Naive thymus-derived CD4-positive, alpha-beta T cell (primary cell): ENCODE measurements at regions not wholly inside any gene's neighbourhood (a gene's known extent, or its start where the extent isn't known, plus 50 kb on each side); places are given as distances from the start of the nearest gene placed in this dataset.

Source experiments
- ATAC-seq: fragments of 150-1000 bp; cut with Tn5 transposase; 2 replicates; pipeline ENCODE4 v1.10.0; 2021; ENCODE audit warnings: mild to moderate bottlenecking, moderate library complexity
- CTCF ChIA-PET: fragments of 350-600 bp; sonication (Branson Sonifier 250); formaldehyde crosslinking; loops from one replicate; lab custom pipeline; 2021; ENCODE audit warnings: antibody characterized with exemption; lab: Charles Lee
- POLR2A ChIA-PET: fragments of 350-600 bp; sonication (Branson Sonifier 250); formaldehyde crosslinking; loops from one replicate; lab custom pipeline; 2021; ENCODE audit warnings: antibody characterized with exemption, inconsistent platforms; lab: Charles Lee
- DNase-seq, 9 donors: peaks; one replicate each; pipeline versions ENCODE4 v3.0.0 to v3.0.0-alpha.2; 2020 to 2022; ENCODE audit warnings: mixed read lengths in 1 of 9
- H3K27ac ChIP-seq: one replicate; pipeline ENCODE4 v1.7.0; 2013; ENCODE audit warnings: mild to moderate bottlenecking, low read depth, low read length, moderate library complexity
- H3K27me3 ChIP-seq, 2 donors: one replicate each; pipeline ENCODE4 v1.7.0; 2013; ENCODE audit warnings: low read length in 2 of 2, mild to moderate bottlenecking in 2 of 2, moderate library complexity in 2 of 2; ENCODE audit not compliant: control insufficient read depth in 2 of 2, insufficient read depth in 2 of 2
- H3K36me3 ChIP-seq, 3 experiments: 1 replicate in 2 of 3; 2 replicates in 1 of 3; pipeline ENCODE4 v1.7.0; 2013; ENCODE audit warnings: low read length in 3 of 3, mild to moderate bottlenecking in 3 of 3, moderate library complexity in 1 of 3; ENCODE audit not compliant: insufficient read depth in 3 of 3, control insufficient read depth in 2 of 3
- H3K4me1 ChIP-seq, 2 donors: one replicate each; pipeline ENCODE4 v1.7.0; 2013; ENCODE audit warnings: low read length in 2 of 2, mild to moderate bottlenecking in 2 of 2, moderate library complexity in 1 of 2; ENCODE audit not compliant: control insufficient read depth in 2 of 2, insufficient read depth in 2 of 2
- H3K4me3 ChIP-seq: 2 replicates; pipeline ENCODE4 v1.7.0; 2013; ENCODE audit warnings: mild to moderate bottlenecking, low read length
- H3K9me3 ChIP-seq, 3 experiments: 1 replicate in 2 of 3; 2 replicates in 1 of 3; pipeline ENCODE4 v1.7.0; 2013; ENCODE audit warnings: low read length in 3 of 3; ENCODE audit not compliant: control insufficient read depth in 2 of 3
- H3K27ac Mint-ChIP-seq, 9 donors: one replicate each; pipeline ENCODE4 v1.8.0; 2020 to 2022; ENCODE audit warnings: mixed read lengths in 9 of 9, mild to moderate bottlenecking in 8 of 9, moderate library complexity in 5 of 9, inconsistent platforms in 2 of 9
- H3K27me3 Mint-ChIP-seq, 5 donors: one replicate each; pipeline ENCODE4 v1.8.0; 2021 to 2022; ENCODE audit warnings: mixed read lengths in 5 of 5, mild to moderate bottlenecking in 1 of 5
- H3K36me3 Mint-ChIP-seq, 5 donors: one replicate each; pipeline ENCODE4 v1.8.0; 2020 to 2022; ENCODE audit warnings: mixed read lengths in 5 of 5, mild to moderate bottlenecking in 3 of 5, inconsistent platforms in 1 of 5
- H3K4me1 Mint-ChIP-seq, 7 donors: one replicate each; pipeline ENCODE4 v1.8.0; 2020 to 2022; ENCODE audit warnings: mixed read lengths in 7 of 7, mild to moderate bottlenecking in 3 of 7, inconsistent platforms in 1 of 7
- H3K4me3 Mint-ChIP-seq, 10 donors: one replicate each; pipeline ENCODE4 v1.8.0; 2020 to 2022; ENCODE audit warnings: mild to moderate bottlenecking in 10 of 10, mixed read lengths in 10 of 10, moderate library complexity in 6 of 10, inconsistent platforms in 2 of 10
- H3K9me3 Mint-ChIP-seq, 11 donors: one replicate each; pipeline ENCODE4 v1.8.0; 2020 to 2022; ENCODE audit warnings: mixed read lengths in 11 of 11, mild to moderate bottlenecking in 4 of 11, inconsistent platforms in 1 of 11, moderate library complexity in 1 of 11
- intact Hi-C, 2 donors: fragments of 100-400 bp; cut with micrococcal nuclease; formaldehyde crosslinking; loops; one replicate each; pipeline ENCODE4 v1.15.1; 2023

- Histone ChIP-seq H3K36me3 (no peaks in the 10 kb centered on the region), H3K27ac (no peak overlapping the region), H3K27me3 (no peaks in the 10 kb centered on the region), H3K4me1 (peaks cover 0 to 14% of the 10 kb centered on the region in 2 donors), H3K9me3 (no peaks in the 10 kb centered on the region), H3K4me3 (no peak overlapping the region)
- Mint-ChIP-seq H3K27ac (no peak overlapping the region), H3K36me3 (peaks cover 0 to 8% (median 0%) of the 10 kb centered on the region in 5 donors), H3K4me3 (no peak overlapping the region), H3K4me1 (peaks cover 13 to 28% (median 20%) of the 10 kb centered on the region in 7 donors), H3K27me3 (peaks cover 0 to 11% (median 0%) of the 10 kb centered on the region in 5 donors), H3K9me3 (peaks cover 0 to 10% (median 0%) of the 10 kb centered on the region in 11 donors)
- DNase-seq (no peak), ATAC-seq (no peak)
- CTCF ChIA-PET, result interaction anchor here (1.0 kb wide), 1 partner anchor 11 kb away, joined by 3 read pairs; no protein-coding TSS in a partner anchor
- intact Hi-C loops, result no loop called here
- POLR2A ChIA-PET, result no interaction called here
These were observed 233.9 kb upstream of the MAP3K1 start for GRCh38 chr5:56581426-56581825.

- H3K4me3 Mint-ChIP-seq, result no peak overlapping the region
- H3K4me3 ChIP-seq, result no peak overlapping the region
- H3K27ac ChIP-seq, result no peak overlapping the region
- CTCF ChIA-PET, result interaction anchor here (1.0 kb wide), 1 partner anchor 11 kb away, joined by 3 read pairs; no protein-coding TSS in a partner anchor
- POLR2A ChIA-PET, result interaction anchor here (0.7 kb wide), 2 partner anchors 8 to 25 kb away, joined by 3 read pairs; no protein-coding TSS in a partner anchor
- no peaks in the 10 kb centered on the region for H3K36me3 ChIP-seq
- peaks cover 9 to 23% (median 14%) of the 10 kb centered on the region in 7 donors for H3K4me1 Mint-ChIP-seq
- no peaks in the 10 kb centered on the region for H3K9me3 ChIP-seq
- peak overlapping the region in 1 of 9 donors; percentile 25 for H3K27ac Mint-ChIP-seq
- H3K4me1 ChIP-seq, result peaks cover 0 to 8% of the 10 kb centered on the region in 2 donors
- intact Hi-C loops, result no loop called here
- no peaks in the 10 kb centered on the region for H3K27me3 ChIP-seq
- H3K27me3 Mint-ChIP-seq, result peaks cover 0 to 9% (median 0%) of the 10 kb centered on the region in 5 donors
- DNase-seq, result no peak
- ATAC-seq, result no peak
- H3K36me3 Mint-ChIP-seq, result peaks cover 0 to 5% (median 0%) of the 10 kb centered on the region in 5 donors
- peaks cover 0 to 10% (median 0%) of the 10 kb centered on the region in 11 donors for H3K9me3 Mint-ChIP-seq
These were observed 234.5 kb upstream of the MAP3K1 start for GRCh38 chr5:56580864-56581263.

GRCh38 chr5:56575821-56576220 is 239.5 kb upstream of the MAP3K1 start:
- peaks cover 3 to 17% (median 7%) of the 10 kb centered on the region in 11 donors for H3K9me3 Mint-ChIP-seq
- no peak overlapping the region for H3K27ac ChIP-seq
- peaks cover 0 to 13% (median 4%) of the 10 kb centered on the region in 5 donors for H3K36me3 Mint-ChIP-seq
- no peak overlapping the region for H3K4me3 ChIP-seq
- intact Hi-C loops, result no loop called here
- H3K27me3 ChIP-seq, result no peaks in the 10 kb centered on the region
- CTCF ChIA-PET, result interaction anchor here (0.7 kb wide), 2 partner anchors 46 to 160 kb away, joined by 3 read pairs; no protein-coding TSS in a partner anchor
- POLR2A ChIA-PET, result no interaction called here
- H3K4me1 ChIP-seq, result no peaks in the 10 kb centered on the region
- H3K27me3 Mint-ChIP-seq, result peaks cover 0 to 7% (median 0%) of the 10 kb centered on the region in 5 donors
- H3K27ac Mint-ChIP-seq, result no peak overlapping the region
- H3K9me3 ChIP-seq, result peaks cover 0 to 8% (median 0%) of the 10 kb centered on the region in 3 experiments
- H3K4me3 Mint-ChIP-seq, result no peak overlapping the region
- no peak for ATAC-seq
- peaks cover 0 to 8% (median 5%) of the 10 kb centered on the region in 7 donors for H3K4me1 Mint-ChIP-seq
- DNase-seq, result no peak
- H3K36me3 ChIP-seq, result no peaks in the 10 kb centered on the region

- ATAC-seq, result no peak
- peaks cover 0 to 2% (median 0%) of the 10 kb centered on the region in 7 donors for H3K4me1 Mint-ChIP-seq
- DNase-seq, result no peak
- no peaks in the 10 kb centered on the region for H3K36me3 ChIP-seq
- H3K9me3 ChIP-seq, result peaks cover 0 to 8% (median 0%) of the 10 kb centered on the region in 3 experiments
- no peak overlapping the region for H3K4me3 ChIP-seq
- peaks cover 3 to 17% (median 7%) of the 10 kb centered on the region in 11 donors for H3K9me3 Mint-ChIP-seq
- ChIA-PET POLR2A (no interaction called here), CTCF (no interaction called here)
- peaks cover 0 to 4% (median 0%) of the 10 kb centered on the region in 5 donors for H3K27me3 Mint-ChIP-seq
- H3K4me1 ChIP-seq, result no peaks in the 10 kb centered on the region
- H3K36me3 Mint-ChIP-seq, result peaks cover 0 to 13% (median 4%) of the 10 kb centered on the region in 5 donors
- peak overlapping the region in 1 of 9 donors; percentile 51 for H3K27ac Mint-ChIP-seq
- intact Hi-C loops, result no loop called here
- no peak overlapping the region for H3K27ac ChIP-seq
- no peak overlapping the region for H3K4me3 Mint-ChIP-seq
- H3K27me3 ChIP-seq, result no peaks in the 10 kb centered on the region
These were observed 240.6 kb upstream of the MAP3K1 start for GRCh38 chr5:56574778-56575177.

- intact Hi-C loops, result no loop called here
- H3K9me3 ChIP-seq, result peaks cover 0 to 8% (median 0%) of the 10 kb centered on the region in 3 experiments
- Mint-ChIP-seq H3K27me3 (peaks cover 0 to 2% (median 0%) of the 10 kb centered on the region in 5 donors), H3K27ac (no peak overlapping the region), H3K4me1 (peaks cover 11 to 26% (median 16%) of the 10 kb centered on the region in 7 donors), H3K4me3 (no peak overlapping the region), H3K9me3 (peaks cover 3 to 17% (median 7%) of the 10 kb centered on the region in 11 donors), H3K36me3 (peaks cover 0 to 13% (median 4%) of the 10 kb centered on the region in 5 donors)
- peaks cover 0 to 11% of the 10 kb centered on the region in 2 donors for H3K4me1 ChIP-seq
- POLR2A ChIA-PET, result interaction anchor here (2.0 kb wide), 1 partner anchor 16 kb away, joined by 5 read pairs; no protein-coding TSS in a partner anchor
- no peak overlapping the region for H3K4me3 ChIP-seq
- ATAC-seq (no peak), DNase-seq (no peak)
- no peak overlapping the region for H3K27ac ChIP-seq
- CTCF ChIA-PET, result interaction anchor here (1.7 kb wide), 1 partner anchor 9 kb away, joined by 5 read pairs; no protein-coding TSS in a partner anchor
- no peaks in the 10 kb centered on the region for H3K27me3 ChIP-seq
- H3K36me3 ChIP-seq, result no peaks in the 10 kb centered on the region
These were observed 245.8 kb upstream of the MAP3K1 start for GRCh38 chr5:56569566-56569965.

GRCh38 chr5:56569076-56569475 is 246.3 kb upstream of the MAP3K1 start:
- Histone ChIP-seq H3K4me3 (no peak overlapping the region), H3K9me3 (peaks cover 0 to 8% (median 0%) of the 10 kb centered on the region in 3 experiments), H3K4me1 (peaks cover 0 to 11% of the 10 kb centered on the region in 2 donors), H3K27ac (no peak overlapping the region), H3K36me3 (no peaks in the 10 kb centered on the region), H3K27me3 (no peaks in the 10 kb centered on the region)
- ChIA-PET CTCF (interaction anchor here (1.7 kb wide), 1 partner anchor 9 kb away, joined by 5 read pairs; no protein-coding TSS in a partner anchor), POLR2A (interaction anchor here (2.0 kb wide), 1 partner anchor 17 kb away, joined by 5 read pairs; no protein-coding TSS in a partner anchor)
- DNase-seq, result no peak
- Mint-ChIP-seq H3K36me3 (peaks cover 0 to 12% (median 4%) of the 10 kb centered on the region in 5 donors), H3K27me3 (peaks cover 0 to 2% (median 0%) of the 10 kb centered on the region in 5 donors), H3K4me1 (peaks cover 11 to 28% (median 19%) of the 10 kb centered on the region in 7 donors), H3K9me3 (peaks cover 3 to 12% (median 6%) of the 10 kb centered on the region in 11 donors), H3K4me3 (no peak overlapping the region), H3K27ac (no peak overlapping the region)
- intact Hi-C loops, result no loop called here
- ATAC-seq, result no peak
